IPS-NIHi11 (cell line): ENCODE measurements at regions not wholly inside any gene's neighbourhood (a gene's known extent, or its start where the extent isn't known, plus 50 kb on each side); places are given as distances from the start of the nearest gene placed in this dataset.

Experiments used
- DNase-seq: peaks from one replicate; pipeline ENCODE4 v3.0.0; 2012; ENCODE audit warnings: mixed read lengths, low spot score

- DNase-seq: no peak
Measured at GRCh38 chr18:45168866-45169600, 446.2 kb upstream of the SLC14A2 start.

- DNase-seq: no peak
Measured at GRCh38 chr18:45169610-45170009, 445.7 kb upstream of the SLC14A2 start.

- no peak for DNase-seq
Measured at GRCh38 chr18:45171679-45172191, 443.5 kb upstream of the SLC14A2 start.

DNA sequence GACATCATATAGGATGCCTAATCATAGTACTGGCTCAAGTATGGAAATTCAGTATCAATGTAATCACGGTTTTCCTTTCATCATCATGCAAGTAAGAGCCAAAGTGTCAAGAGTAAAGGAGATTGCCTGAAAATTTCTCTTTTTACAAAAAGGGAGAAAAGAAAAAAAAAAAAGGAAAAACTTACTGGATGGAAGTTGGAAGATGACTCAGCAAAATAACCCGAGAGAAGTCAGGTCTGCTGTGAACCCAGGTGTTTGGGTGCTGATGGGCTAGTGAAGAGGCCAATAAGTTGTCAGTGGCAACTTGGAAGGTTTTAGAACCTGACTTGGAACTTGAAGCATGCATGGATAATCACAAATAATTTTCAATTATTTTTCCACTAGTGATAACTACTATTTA is 441.9 kb upstream of the SLC14A2 start:
- no peak for DNase-seq

- DNase-seq: no peak
Measured at GRCh38 chr18:45173799-45174519, 441.3 kb upstream of the SLC14A2 start.

- DNase-seq: no peak
Measured at GRCh38 chr18:45174629-45175136, 440.6 kb upstream of the SLC14A2 start.

DNA sequence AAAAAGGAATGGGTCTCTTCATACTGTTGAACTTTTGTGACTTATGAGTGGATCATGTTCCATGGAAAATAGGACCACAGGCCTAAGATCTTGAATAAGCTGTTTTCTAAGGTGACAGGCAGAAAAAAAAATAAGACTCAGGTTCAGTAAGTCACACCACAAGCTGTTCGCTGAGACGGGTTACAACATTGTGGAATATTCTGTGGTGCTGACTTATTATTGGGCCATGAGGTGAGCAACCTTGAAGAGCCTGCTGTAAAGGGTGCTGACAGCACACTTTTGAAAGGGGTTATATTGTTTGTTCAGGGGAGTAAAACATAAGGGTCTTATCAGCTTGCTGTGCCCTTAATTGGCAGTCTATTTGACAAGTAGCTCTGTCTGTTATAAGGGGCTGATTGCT is 439.8 kb upstream of the SLC14A2 start:
- no peak for DNase-seq

DNA sequence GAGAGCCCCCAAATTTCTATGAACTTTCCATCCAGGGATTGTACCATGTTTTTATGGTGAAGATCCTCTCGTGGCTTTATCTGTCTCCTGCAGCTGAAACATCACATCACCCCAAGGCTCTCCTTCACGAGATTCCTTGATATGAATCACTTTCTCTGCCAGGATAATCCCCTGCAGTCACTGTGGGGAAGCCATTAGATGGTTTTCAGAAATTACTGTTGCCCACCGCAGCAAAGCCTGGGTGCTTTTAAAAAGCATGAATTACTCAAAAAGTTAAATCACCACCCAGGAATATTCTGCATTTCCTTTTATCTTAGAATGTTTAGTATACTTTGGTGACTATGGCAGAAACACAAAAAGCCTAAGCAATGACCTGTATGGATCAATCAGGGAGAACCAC is 428.4 kb upstream of the SLC14A2 start:
- DNase-seq: no peak

- DNase-seq: no peak
Measured at GRCh38 chr18:45191795-45192194, 423.5 kb upstream of the SLC14A2 start.

DNA sequence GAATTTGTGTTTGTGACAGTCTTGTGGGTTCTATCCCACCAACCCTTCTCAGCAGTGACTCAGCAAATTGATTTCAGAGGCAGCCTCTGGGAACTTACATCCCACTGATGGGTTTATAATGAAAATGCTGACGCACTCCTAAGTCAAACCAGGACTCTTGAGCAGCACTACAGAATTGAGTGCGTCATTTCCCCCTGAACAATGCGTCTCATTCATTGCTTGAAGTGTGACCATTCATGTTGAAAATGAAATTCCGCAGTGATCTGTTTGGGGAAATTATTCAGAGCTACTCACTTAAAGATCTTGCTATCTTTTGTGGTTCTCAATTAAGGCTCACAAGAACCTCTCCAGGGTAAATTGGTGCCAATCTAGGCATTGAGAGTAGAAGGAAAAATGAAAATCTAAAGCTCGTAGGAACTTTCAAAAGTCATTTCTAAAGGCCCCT is 417.7 kb upstream of the SLC14A2 start:
- DNase-seq: no peak

- no peak for DNase-seq
Measured at GRCh38 chr18:45198526-45198925, 416.8 kb upstream of the SLC14A2 start.

DNA sequence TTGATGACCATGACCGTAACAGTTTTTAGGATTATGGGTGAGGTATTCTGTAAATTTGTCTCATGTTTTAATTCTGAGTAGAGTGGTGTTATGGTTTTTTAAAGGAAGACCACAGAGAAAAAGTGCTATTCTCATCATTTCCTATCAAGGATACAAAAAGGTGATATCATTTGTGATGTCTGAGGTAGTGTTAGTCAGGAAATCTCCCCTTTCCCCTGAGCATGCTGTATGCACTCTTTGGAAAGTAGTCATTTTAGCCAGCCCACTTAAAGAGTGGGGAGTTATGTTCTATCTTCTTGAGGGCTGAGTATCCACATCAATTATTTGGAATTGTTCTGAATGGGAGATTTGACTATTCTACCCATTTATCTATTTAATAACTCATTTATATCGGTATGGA is 414.2 kb upstream of the SLC14A2 start:
- DNase-seq: no peak

DNA sequence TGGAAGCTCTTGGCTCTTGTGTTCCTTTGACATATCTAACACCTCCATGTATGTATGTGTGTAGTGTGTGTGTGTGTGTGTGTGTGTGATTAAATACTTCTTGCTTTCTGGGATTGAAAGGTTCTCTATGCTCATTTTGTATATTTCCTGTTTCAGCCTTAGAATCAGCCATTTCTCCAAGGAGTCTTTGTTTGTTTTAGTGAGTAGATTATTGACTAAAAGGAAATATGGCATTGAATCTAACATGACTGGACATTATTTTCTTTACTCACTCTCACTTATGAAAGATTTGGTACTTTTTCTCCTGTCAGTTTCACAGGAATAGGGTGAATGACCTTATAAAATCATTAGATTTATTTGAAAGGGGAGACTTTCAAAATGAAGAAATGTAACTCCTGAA is 413.8 kb upstream of the SLC14A2 start:
- no peak for DNase-seq

- no peak for DNase-seq
Measured at GRCh38 chr18:45202061-45202460, 413.2 kb upstream of the SLC14A2 start.

DNA sequence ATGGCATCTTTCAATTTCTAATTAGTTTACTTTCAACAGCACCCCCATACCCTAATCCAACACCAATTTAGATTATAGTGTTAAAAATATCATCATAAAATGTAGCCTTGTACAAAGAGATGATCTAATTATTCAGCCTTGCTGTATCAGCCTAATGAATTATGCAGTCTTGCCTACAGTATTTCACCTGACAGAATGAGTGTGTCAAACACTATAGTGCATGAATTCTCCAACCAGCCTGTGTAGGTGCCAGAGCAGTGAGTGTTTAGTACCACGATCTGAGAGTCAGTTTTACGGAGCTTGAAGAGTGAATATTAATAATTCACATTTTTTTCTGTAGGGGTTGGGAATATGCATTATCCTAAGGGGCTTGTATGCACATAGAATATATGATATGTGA is 411.6 kb upstream of the SLC14A2 start:
- DNase-seq: no peak

DNA sequence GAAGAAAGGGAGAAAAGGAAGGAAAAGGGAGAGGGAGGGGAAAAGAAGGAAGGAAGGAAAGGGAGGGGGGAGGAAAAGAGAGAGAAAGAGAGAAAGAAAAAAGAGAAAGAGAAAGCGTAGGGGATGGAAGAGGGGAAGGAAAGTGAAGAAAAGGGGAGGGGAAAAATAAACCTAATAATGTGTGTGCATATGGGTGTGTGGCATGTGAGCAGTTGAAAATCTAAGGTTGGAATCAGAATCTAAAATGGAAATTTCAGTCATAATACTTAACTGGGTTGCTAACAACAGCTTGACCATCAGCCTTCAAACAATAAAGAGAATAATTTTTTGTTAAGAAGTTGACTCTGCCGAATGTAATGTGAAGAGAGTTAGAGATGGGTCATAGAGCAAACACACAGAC is 407.9 kb upstream of the SLC14A2 start:
- no peak for DNase-seq

DNA sequence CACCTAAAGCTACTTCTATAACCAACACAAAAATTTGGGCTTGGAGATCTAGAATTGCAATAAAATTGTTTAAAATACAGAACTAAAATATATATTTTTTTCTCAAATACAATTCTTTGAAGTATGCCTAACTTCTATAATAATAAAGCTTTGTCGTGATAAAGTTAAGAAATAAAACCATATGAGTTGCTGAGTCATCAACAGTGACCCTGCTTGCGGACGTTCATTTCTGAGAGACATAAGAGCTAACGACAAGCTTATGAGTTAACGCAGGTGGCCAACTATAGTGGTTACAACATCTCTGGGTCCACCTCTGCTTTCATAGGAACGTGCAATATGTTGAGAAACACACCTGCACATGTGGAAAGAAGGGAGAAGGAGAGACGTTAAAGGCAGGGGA is 407.1 kb upstream of the SLC14A2 start:
- DNase-seq: no peak

- DNase-seq: peak; percentile 81
Measured at GRCh38 chr18:45212181-45213039, 402.9 kb upstream of the SLC14A2 start.

DNA sequence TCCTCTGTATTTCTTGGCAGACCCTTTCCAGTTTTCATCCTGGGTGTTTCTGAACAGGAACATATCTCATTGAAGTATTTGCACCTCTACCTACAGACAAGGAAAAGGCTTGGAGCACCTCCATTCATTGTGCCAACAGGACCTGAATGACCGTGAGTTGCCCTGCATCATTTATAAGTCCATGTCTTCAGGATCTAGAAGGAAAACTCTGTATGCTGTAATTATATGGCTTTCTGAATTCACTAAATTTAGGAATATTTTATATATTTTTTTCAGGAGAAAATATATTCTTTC is 402.3 kb upstream of the SLC14A2 start:
- no peak for DNase-seq

DNA sequence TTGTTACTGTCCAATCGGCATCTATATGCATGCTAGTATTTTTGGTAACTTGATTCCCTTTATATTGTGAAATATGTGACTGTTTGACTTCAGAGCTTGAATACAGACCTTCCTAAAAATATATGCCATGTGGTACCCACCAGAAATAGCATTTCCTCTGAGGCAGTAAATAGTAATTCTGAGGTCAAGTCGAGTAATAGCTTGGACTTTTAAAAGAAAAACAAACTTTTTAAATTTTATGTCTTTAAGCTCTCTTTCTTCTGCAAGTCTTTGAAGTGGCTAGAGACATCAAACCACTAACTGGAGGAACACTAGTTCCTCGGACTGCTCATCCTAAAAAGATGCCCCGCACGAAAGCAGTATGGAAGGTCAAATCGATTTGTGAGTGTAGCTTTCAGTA is 396.8 kb upstream of the SLC14A2 start:
- no peak for DNase-seq

DNA sequence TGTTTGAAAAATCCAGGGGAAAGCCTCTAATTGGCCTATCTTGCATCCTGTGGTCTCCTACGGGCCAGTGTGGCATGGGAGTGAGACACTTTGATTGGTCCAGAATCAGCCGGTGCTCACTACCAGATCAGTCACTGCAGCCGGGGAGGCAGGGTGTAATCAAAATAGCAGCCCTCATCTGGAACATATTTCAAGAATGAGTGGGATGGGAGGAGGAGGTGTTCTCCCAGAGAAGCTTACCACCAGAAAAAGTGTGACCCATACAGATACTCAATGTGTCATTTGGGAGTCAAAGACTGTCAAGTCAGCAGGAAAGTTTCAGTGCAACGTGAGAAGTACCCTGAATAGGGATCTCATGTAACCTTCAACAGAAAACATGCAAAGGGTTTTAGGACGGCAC is 393.9 kb upstream of the SLC14A2 start:
- DNase-seq: no peak

DNA sequence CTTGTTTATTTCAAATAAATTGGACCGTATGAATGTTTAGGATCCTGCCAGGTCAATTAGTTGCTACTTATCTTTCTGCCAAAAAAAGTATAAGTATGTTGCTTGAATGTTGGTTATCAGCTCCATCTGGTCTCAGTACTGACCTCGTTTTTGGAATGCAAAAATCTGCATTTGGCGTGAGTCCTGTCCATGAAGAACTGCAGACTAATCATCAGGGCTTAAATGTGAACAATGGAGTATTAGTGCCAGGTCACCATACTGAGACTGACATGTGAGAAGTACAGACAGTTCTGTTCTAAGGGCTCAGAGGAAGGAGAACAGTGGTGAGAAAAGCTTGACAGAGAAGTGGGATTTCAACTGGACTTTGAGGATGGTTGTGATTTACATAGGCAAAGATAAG is 393.1 kb upstream of the SLC14A2 start:
- no peak for DNase-seq
